Choroid plexus epithelial cell (primary cell): ENCODE measurements at regions not wholly inside any gene's neighbourhood (a gene's known extent, or its start where the extent isn't known, plus 50 kb on each side); places are given as distances from the start of the nearest gene placed in this dataset.
"Not testable (repeated sequence)": the region's sequence is repeated elsewhere in the genome, so short reads cannot be mapped to it uniquely, and the experiment has no call there.

Experiments used
- DNase-seq: peaks from one replicate; pipeline ENCODE4 v3.0.0-alpha.2; 2010; ENCODE audit warnings: low read depth
- H3K4me3 ChIP-seq: 2 replicates; pipeline ENCODE4 v1.5.1; 2011; ENCODE audit warnings: low read depth, mild to moderate bottlenecking, control low read depth, low read length, moderate library complexity
- CTCF ChIP-seq: conservative IDR thresholded peaks from 2 replicates; pipeline ENCODE4 v1.5.1; 2011; ENCODE audit warnings: low read depth, mild to moderate bottlenecking, control low read depth, inconsistent platforms, low read length, moderate library complexity

- no peak overlapping the region for H3K4me3 ChIP-seq
- no peak for DNase-seq
- no peak for TF ChIP-seq CTCF
Measured at GRCh38 chr2:8599421-8600242, 82.2 kb upstream of the ID2 start.

GRCh38 chr2:8600456-8600855 lies 81.4 kb upstream of the ID2 start:
- TF ChIP-seq CTCF: no peak
- no peak overlapping the region for H3K4me3 ChIP-seq
- no peak for DNase-seq

- DNase-seq: no peak
- H3K4me3 ChIP-seq: no peak overlapping the region
- no peak for TF ChIP-seq CTCF
Measured at GRCh38 chr2:8602809-8603208, 79.0 kb upstream of the ID2 start.

- not testable (repeated sequence) for DNase-seq, H3K4me3 ChIP-seq
Measured at GRCh38 chr2:8603356-8603755, 78.5 kb upstream of the ID2 start.

- no peak overlapping the region for H3K4me3 ChIP-seq
- no peak for TF ChIP-seq CTCF
- DNase-seq: no peak
Measured at GRCh38 chr2:8604262-8604661, 77.6 kb upstream of the ID2 start.

- TF ChIP-seq CTCF: no peak
- DNase-seq: peak; percentile 57
- H3K4me3 ChIP-seq: no peak overlapping the region
Measured at GRCh38 chr2:8605351-8606065, 76.3 kb upstream of the ID2 start.

- no peak for DNase-seq
Measured at GRCh38 chr2:8606226-8606625, 75.6 kb upstream of the ID2 start.

More at GRCh38 chr2:8606226-8606625, 75.6 kb upstream of the ID2 start:
- no peak overlapping the region for H3K4me3 ChIP-seq
- no peak for TF ChIP-seq CTCF
